ENCODE measurements at regions not wholly inside any gene's neighbourhood (a gene's known extent, or its start where the extent isn't known, plus 50 kb on each side); places are given as distances from the start of the nearest gene placed in this dataset.

GRCh38 chr6:104548297-104548696 lies 311.4 kb downstream of the HACE1 start:
- Histone ChIP-seq H3K27me3 (no peaks in the 10 kb centered on the region), H3K27ac (no peak overlapping the region), H3K4me1 (no peaks in the 10 kb centered on the region), H3K9me3 (no peaks in the 10 kb centered on the region), H3K36me3 (ENCODE audit: low read depth, missing control alignments) (no peaks in the 10 kb centered on the region), H3K4me3 (no peak overlapping the region)
- TF ChIP-seq POLR2A (IDR thresholded peaks at IDR 0.05) (no peak), CTCF (IDR thresholded peaks at IDR 0.05) (no peak)
- intact Hi-C loops (cut with DNase I; ENCODE audit: low total_unique reads): no loop called here
- DNase-seq: no peak
- 73 to 79% methylated on average over 4 of the region's 4 CpGs for WGBS, 2 donors

- Histone ChIP-seq H3K27me3 (no peaks in the 10 kb centered on the region), H3K27ac (no peak overlapping the region), H3K9me3 (no peaks in the 10 kb centered on the region), H3K4me1 (no peaks in the 10 kb centered on the region), H3K4me3 (no peak overlapping the region), H3K36me3 (ENCODE audit: low read depth, missing control alignments) (no peaks in the 10 kb centered on the region)
- WGBS, 2 donors: 75 to 86% methylated on average over 1 of the region's 1 CpG
- intact Hi-C loops (cut with DNase I; ENCODE audit: low total_unique reads): no loop called here
- TF ChIP-seq CTCF (IDR thresholded peaks at IDR 0.05) (no peak), POLR2A (IDR thresholded peaks at IDR 0.05) (no peak)
- no peak for DNase-seq
Observed at GRCh38 chr6:104541411-104541810, 318.3 kb downstream of the HACE1 start.

GRCh38 chr6:104540743-104541142 lies 319.0 kb downstream of the HACE1 start:
- no peak for DNase-seq
- H3K36me3 ChIP-seq (ENCODE audit: low read depth, missing control alignments): no peaks in the 10 kb centered on the region
- H3K9me3 ChIP-seq: no peaks in the 10 kb centered on the region
- H3K27me3 ChIP-seq: no peaks in the 10 kb centered on the region
- H3K4me3 ChIP-seq: no peak overlapping the region
- H3K27ac ChIP-seq: no peak overlapping the region
- intact Hi-C loops (cut with DNase I; ENCODE audit: low total_unique reads): no loop called here
- TF ChIP-seq POLR2A (IDR thresholded peaks at IDR 0.05) (no peak), CTCF (IDR thresholded peaks at IDR 0.05) (no peak)
- no peaks in the 10 kb centered on the region for H3K4me1 ChIP-seq

- DNase-seq: no peak
- H3K36me3 ChIP-seq (ENCODE audit: low read depth, missing control alignments): no peaks in the 10 kb centered on the region
- H3K4me1 ChIP-seq: no peaks in the 10 kb centered on the region
- no peaks in the 10 kb centered on the region for H3K9me3 ChIP-seq
- H3K4me3 ChIP-seq: no peak overlapping the region
- no peak for TF ChIP-seq CTCF (IDR thresholded peaks at IDR 0.05)
- no peak for TF ChIP-seq POLR2A (IDR thresholded peaks at IDR 0.05)
- no peaks in the 10 kb centered on the region for H3K27me3 ChIP-seq
- H3K27ac ChIP-seq: no peak overlapping the region
- intact Hi-C loops (cut with DNase I; ENCODE audit: low total_unique reads): no loop called here
Observed at GRCh38 chr6:104539173-104539572, 320.5 kb downstream of the HACE1 start.

GRCh38 chr6:104537872-104538271 lies 321.8 kb downstream of the HACE1 start:
- no peak overlapping the region for H3K4me3 ChIP-seq
- H3K27me3 ChIP-seq: no peaks in the 10 kb centered on the region
- TF ChIP-seq POLR2A (IDR thresholded peaks at IDR 0.05): no peak
- TF ChIP-seq CTCF (IDR thresholded peaks at IDR 0.05): no peak
- intact Hi-C loops (cut with DNase I; ENCODE audit: low total_unique reads): no loop called here
- no peak for DNase-seq
- H3K36me3 ChIP-seq (ENCODE audit: low read depth, missing control alignments): no peaks in the 10 kb centered on the region
- 91 to 95% methylated on average over 1 of the region's 1 CpG for WGBS, 2 donors
- no peaks in the 10 kb centered on the region for H3K4me1 ChIP-seq
- no peaks in the 10 kb centered on the region for H3K9me3 ChIP-seq
- H3K27ac ChIP-seq: no peak overlapping the region

Data from testis (tissue), 2 donors.